Duodenal mucosa (tissue), 2 donors: ENCODE measurements at regions not wholly inside any gene's neighbourhood (a gene's known extent, or its start where the extent isn't known, plus 50 kb on each side); places are given as distances from the start of the nearest gene placed in this dataset.

Source experiments
- H3K27ac ChIP-seq: one replicate; pipeline ENCODE4 v1.7.0; 2013; ENCODE audit warnings: low read depth, low read length
- H3K27me3 ChIP-seq, 2 donors: one replicate each; pipeline ENCODE4 v1.7.0; 2013; ENCODE audit warnings: low read length in 2 of 2, control low read depth in 1 of 2; ENCODE audit not compliant: insufficient read depth in 2 of 2, control insufficient read depth in 1 of 2
- H3K36me3 ChIP-seq, 2 donors: one replicate each; pipeline ENCODE4 v1.7.0; 2013; ENCODE audit warnings: low read length in 2 of 2, control low read depth in 1 of 2; ENCODE audit not compliant: insufficient read depth in 2 of 2, control insufficient read depth in 1 of 2
- H3K4me1 ChIP-seq, 2 donors: one replicate each; pipeline ENCODE4 v1.7.0; 2013; ENCODE audit warnings: low read length in 2 of 2, control low read depth in 1 of 2; ENCODE audit not compliant: insufficient read depth in 2 of 2, control insufficient read depth in 1 of 2
- H3K4me3 ChIP-seq, 2 donors: one replicate each; pipeline ENCODE4 v1.7.0; 2013; ENCODE audit warnings: low read length in 2 of 2, low read depth in 1 of 2
- H3K9ac ChIP-seq, 2 donors: one replicate each; pipeline ENCODE4 v1.7.0; 2013; ENCODE audit warnings: low read length in 2 of 2, low read depth in 1 of 2
- H3K9me3 ChIP-seq, 2 donors: one replicate each; pipeline ENCODE4 v1.7.0; 2013; ENCODE audit warnings: low read length in 2 of 2, control low read depth in 1 of 2; ENCODE audit not compliant: control insufficient read depth in 1 of 2

DNA sequence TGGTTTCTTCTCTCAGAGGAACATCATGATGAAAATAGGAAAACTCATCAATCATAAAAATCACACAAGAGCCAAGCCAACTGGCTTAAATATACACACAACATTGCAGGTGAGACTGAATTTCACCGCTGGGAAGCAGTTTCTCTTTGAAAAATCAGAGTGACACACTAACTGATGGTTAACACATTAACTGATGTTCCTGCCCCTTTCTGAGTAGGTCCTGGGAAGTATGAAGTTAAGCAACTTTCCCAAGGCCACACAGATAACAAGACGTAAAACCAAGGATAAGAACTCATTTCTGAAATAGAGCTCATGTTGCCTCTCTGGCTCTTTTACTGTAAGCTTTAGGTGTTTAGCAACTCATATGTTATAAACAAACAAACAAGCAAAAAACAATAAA, 813.7 kb upstream of the HS3ST1 start:
- no peaks in the 10 kb centered on the region for H3K4me1 ChIP-seq
- no peaks in the 10 kb centered on the region for H3K36me3 ChIP-seq
- H3K27ac ChIP-seq, result no peak overlapping the region
- H3K9ac ChIP-seq, result no peak overlapping the region
- no peak overlapping the region for H3K4me3 ChIP-seq
- H3K27me3 ChIP-seq, result no peaks in the 10 kb centered on the region
- H3K9me3 ChIP-seq, result no peaks in the 10 kb centered on the region

DNA sequence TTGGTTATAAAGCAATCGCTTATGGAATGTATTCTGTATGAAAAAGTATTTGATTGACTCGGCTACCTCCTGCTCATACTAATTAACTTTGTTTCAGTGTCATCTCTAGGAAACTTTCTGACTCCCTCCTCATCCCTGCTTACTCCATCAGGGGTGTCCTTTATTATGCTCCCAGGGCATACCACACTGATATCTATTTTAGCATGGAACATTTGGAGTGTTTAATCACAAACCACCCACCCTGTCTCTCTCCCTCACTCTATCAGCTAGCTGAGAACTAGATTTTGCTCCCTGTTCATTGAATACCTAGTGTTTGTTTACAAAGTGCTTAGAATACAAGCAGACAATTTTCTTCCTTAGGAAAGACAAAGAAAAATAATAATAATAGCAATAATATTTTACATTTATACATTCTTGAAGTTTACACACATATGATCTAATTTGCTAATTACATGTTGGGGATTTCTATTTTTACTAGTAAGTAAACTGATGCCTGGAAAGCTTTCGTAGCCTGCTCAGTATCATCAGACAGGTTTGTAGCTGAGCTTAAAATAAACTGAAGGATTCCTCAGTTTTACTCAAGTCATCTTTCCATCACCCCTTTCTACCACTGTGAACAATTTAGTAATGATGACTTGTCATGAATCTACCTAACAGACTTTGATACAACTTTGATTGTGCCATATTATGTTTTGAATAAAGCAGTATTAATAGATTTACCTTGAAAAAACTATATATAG, 811.4 kb upstream of the HS3ST1 start:
- Histone ChIP-seq H3K9me3 (no peaks in the 10 kb centered on the region), H3K4me1 (no peaks in the 10 kb centered on the region), H3K9ac (no peak overlapping the region), H3K36me3 (no peaks in the 10 kb centered on the region), H3K4me3 (no peak overlapping the region), H3K27me3 (no peaks in the 10 kb centered on the region), H3K27ac (no peak overlapping the region)

DNA sequence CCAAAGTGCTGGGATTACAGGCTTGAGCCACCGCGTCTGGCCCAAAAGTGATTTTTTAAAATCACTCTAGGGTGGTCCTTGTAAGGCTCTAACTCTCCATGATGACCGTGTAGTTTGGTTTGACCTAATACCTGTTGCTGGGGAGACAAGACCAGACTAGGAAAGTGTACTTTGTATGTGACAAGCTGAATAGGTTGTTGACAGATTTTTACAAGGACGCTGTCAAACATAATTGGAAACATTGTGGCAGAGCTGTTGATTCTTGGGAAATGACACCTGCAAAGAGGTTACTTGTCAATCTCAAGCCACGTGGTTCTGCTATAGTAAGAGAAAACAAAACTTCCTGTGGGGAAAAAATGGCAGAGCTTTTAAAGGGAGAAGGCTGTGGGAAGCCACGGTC, 802.4 kb upstream of the HS3ST1 start:
- Histone ChIP-seq H3K27ac (no peak overlapping the region), H3K9me3 (no peaks in the 10 kb centered on the region), H3K4me1 (no peaks in the 10 kb centered on the region), H3K9ac (no peak overlapping the region), H3K27me3 (no peaks in the 10 kb centered on the region), H3K36me3 (no peaks in the 10 kb centered on the region), H3K4me3 (no peak overlapping the region)

DNA sequence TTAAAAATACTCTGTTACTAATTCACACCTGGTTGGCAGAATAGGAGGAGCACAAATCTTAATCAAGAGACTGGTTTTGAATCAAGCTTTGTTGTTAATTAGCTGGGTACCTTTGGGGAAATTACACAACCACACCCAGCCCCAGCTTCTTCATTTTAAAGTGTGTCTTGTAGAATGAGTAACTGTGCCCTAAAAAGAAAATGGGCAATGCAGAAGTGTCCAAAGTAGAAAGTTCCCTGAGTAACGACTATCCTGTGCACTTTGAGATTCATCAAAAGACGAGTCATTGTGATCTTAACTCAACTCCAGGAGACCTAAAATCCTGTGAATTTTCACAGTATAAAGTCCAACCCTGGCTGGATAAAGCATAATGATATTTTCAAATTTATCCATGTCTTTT, 792.3 kb upstream of the HS3ST1 start:
- no peaks in the 10 kb centered on the region for H3K27me3 ChIP-seq
- H3K9me3 ChIP-seq, result no peaks in the 10 kb centered on the region
- no peak overlapping the region for H3K4me3 ChIP-seq
- H3K27ac ChIP-seq, result no peak overlapping the region
- no peaks in the 10 kb centered on the region for H3K36me3 ChIP-seq
- H3K9ac ChIP-seq, result no peak overlapping the region
- H3K4me1 ChIP-seq, result no peaks in the 10 kb centered on the region

DNA sequence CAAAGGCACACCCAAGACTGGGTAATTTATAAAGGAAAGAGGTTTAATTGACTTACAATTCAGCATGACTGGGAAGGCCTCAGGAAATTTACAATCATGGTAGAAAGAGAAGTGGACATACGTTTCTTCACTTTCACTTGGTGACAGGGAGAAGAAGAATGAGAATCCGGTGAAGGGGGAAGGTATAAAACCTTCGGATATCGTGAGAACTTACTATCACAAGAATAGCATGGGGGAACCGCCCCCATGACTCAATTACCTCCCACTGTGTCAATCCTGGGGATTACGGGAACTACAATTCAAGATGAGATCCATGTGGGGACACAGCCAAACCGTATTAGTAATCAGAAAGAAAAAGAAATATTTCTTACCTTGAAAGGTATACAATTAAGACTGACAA, 782.9 kb upstream of the HS3ST1 start:
- H3K4me3 ChIP-seq, result no peak overlapping the region
- no peaks in the 10 kb centered on the region for H3K9me3 ChIP-seq
- peaks cover 0 to 12% of the 10 kb centered on the region in 2 donors for H3K4me1 ChIP-seq
- no peak overlapping the region for H3K9ac ChIP-seq
- no peak overlapping the region for H3K27ac ChIP-seq
- no peaks in the 10 kb centered on the region for H3K27me3 ChIP-seq
- H3K36me3 ChIP-seq, result no peaks in the 10 kb centered on the region

DNA sequence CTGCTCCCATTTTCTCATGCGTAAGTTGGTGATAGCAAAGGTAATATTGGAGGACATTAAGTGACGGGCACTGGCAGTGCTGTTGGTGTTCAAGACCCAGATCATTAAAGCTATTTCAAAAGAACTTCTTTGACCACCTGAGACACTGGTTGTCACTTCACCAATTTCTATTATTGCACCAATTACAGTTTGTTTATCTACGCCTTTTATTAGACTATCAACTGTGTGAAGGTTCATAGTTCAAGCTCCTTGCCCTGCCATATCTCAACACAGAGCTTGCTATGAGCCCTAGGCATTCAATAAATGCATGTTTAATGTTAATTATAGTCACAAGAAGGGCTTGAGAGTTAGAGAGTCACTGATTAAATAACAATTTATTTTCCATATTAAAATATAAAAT, 778.7 kb upstream of the HS3ST1 start:
- no peaks in the 10 kb centered on the region for H3K27me3 ChIP-seq
- H3K9me3 ChIP-seq, result no peaks in the 10 kb centered on the region
- H3K4me1 ChIP-seq, result peaks cover 0 to 21% of the 10 kb centered on the region in 2 donors
- no peak overlapping the region for H3K27ac ChIP-seq
- H3K36me3 ChIP-seq, result no peaks in the 10 kb centered on the region
- H3K9ac ChIP-seq, result no peak overlapping the region
- no peak overlapping the region for H3K4me3 ChIP-seq

DNA sequence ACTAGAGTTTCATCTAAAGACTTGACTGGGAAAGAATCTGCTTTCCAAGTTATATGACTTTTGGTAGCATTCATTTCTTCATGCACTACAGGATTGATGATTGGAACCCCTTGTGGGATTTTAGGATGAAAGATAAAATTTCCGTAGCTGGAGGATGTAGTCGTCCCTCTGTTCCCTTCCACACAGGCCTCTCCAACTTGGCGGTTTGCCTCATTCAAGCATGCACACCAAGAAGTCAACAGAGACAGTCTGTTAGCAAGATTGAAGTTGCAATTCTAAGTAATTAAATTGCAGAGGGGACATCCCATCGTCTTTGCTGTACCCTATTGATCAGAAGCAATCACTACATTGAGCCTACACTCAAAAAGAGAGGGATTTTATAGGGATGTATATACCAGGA, 777.4 kb upstream of the HS3ST1 start:
- no peaks in the 10 kb centered on the region for H3K9me3 ChIP-seq
- no peak overlapping the region for H3K4me3 ChIP-seq
- H3K9ac ChIP-seq, result no peak overlapping the region
- no peaks in the 10 kb centered on the region for H3K27me3 ChIP-seq
- H3K4me1 ChIP-seq, result peaks cover 0 to 21% of the 10 kb centered on the region in 2 donors
- no peaks in the 10 kb centered on the region for H3K36me3 ChIP-seq
- H3K27ac ChIP-seq, result no peak overlapping the region

DNA sequence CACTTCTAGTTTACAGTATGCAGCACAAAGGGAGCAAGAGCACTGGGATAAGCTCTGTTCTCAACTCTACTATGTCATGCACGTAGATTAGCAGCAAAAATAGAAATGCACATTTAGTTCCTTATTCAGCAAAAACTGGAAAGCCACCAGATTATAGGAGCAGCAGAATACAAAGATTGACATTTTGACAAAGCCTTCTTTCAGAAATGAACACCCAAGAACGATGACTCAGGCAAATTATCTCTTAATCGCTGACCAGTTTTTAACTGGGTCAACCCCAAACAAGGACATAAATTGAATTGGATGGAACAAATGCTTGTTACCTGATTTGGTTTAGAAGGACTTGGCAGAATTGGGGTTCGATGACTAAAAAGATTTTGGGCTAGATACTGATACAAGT, 775.3 kb upstream of the HS3ST1 start:
- Histone ChIP-seq H3K36me3 (no peaks in the 10 kb centered on the region), H3K27ac (no peak overlapping the region), H3K27me3 (no peaks in the 10 kb centered on the region), H3K4me3 (no peak overlapping the region), H3K9me3 (no peaks in the 10 kb centered on the region), H3K9ac (no peak overlapping the region), H3K4me1 (peaks cover 0 to 21% of the 10 kb centered on the region in 2 donors)

DNA sequence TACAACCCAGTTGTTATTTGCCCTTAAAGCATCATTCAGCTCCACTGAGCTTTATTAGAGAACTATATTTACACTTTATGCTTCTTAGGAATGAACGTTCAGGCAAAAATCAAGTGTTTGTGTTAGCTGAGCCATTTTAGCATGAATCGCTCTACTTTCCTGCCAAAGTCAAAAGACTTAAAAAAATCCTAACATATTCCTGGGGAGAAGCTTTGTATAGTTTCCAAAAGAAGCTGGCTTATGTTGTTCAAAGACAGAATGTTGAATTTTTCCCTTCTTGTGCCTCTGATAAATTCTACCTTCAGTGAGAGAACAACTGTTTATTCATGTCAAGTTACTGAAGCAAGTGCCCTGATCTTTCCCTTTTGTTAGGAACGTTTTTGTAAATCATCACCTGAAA, 771.5 kb upstream of the HS3ST1 start:
- H3K9ac ChIP-seq, result no peak overlapping the region
- no peak overlapping the region for H3K4me3 ChIP-seq
- H3K36me3 ChIP-seq, result no peaks in the 10 kb centered on the region
- H3K27ac ChIP-seq, result no peak overlapping the region
- no peaks in the 10 kb centered on the region for H3K27me3 ChIP-seq
- no peaks in the 10 kb centered on the region for H3K9me3 ChIP-seq
- peaks cover 0 to 9% of the 10 kb centered on the region in 2 donors for H3K4me1 ChIP-seq

DNA sequence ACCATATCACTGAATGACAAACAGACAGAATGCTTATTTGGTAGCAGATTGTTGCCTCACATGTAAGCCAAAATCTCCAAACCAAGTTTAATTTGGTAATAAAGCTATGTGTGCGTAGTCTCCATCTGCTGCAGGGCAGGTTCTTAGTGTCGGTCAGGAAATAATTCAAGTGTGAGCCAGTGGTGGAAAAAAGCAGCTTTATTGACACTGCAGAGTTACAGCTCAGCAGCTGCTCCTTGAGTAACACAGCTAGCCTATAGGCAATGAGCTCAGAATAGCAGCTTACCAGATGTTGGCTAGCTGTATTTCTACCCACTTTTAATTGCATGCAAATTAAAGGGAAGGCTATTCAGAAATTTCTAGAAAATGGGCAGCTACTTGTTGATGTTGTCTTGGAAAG, 757.8 kb upstream of the HS3ST1 start:
- Histone ChIP-seq H3K9me3 (no peaks in the 10 kb centered on the region), H3K4me1 (no peaks in the 10 kb centered on the region), H3K9ac (no peak overlapping the region), H3K27me3 (no peaks in the 10 kb centered on the region), H3K36me3 (no peaks in the 10 kb centered on the region), H3K4me3 (no peak overlapping the region), H3K27ac (no peak overlapping the region)
